Psoas muscle (tissue), 7 donors: ENCODE measurements at regions not wholly inside any gene's neighbourhood (a gene's known extent, or its start where the extent isn't known, plus 50 kb on each side); places are given as distances from the start of the nearest gene placed in this dataset.

ENCODE experiments used
- ATAC-seq, 4 donors: fragments of 200-7000 bp; cut with Tn5 transposase; one replicate each; pipeline ENCODE4 v1.9.1; 2020; ENCODE audit warnings: moderate library complexity in 3 of 4, mild to moderate bottlenecking in 2 of 4
- DNase-seq, 2 donors: peaks; one replicate each; pipeline ENCODE4 v3.0.0-alpha.2; 2020
- H3K27ac ChIP-seq: fragments of 200-600 bp; one replicate; pipeline ENCODE4 v1.8.0; 2022
- H3K27me3 ChIP-seq, 3 donors: fragments of 200-600 bp in 1 of 3; one replicate each; pipeline versions ENCODE4 v1.6.1 to v1.8.0; 2013 to 2022; ENCODE audit warnings: low read length in 2 of 3, mild to moderate bottlenecking in 2 of 3, moderate library complexity in 1 of 3; ENCODE audit not compliant: insufficient read depth in 3 of 3
- H3K36me3 ChIP-seq, 2 donors: fragments of 200-600 bp in 1 of 2; one replicate each; pipeline versions ENCODE4 v1.6.1 to v1.8.0; 2013 to 2022; ENCODE audit warnings: low read depth in 1 of 2, mild to moderate bottlenecking in 1 of 2, moderate library complexity in 1 of 2; ENCODE audit not compliant: insufficient read depth in 1 of 2
- H3K4me1 ChIP-seq: fragments of 200-600 bp; one replicate; pipeline ENCODE4 v1.8.0; 2022
- H3K4me3 ChIP-seq: fragments of 200-600 bp; one replicate; pipeline ENCODE4 v1.8.0; 2022; ENCODE audit warnings: mild to moderate bottlenecking
- H3K9me3 ChIP-seq: fragments of 200-600 bp; one replicate; pipeline ENCODE4 v1.8.0; 2022
- WGBS, 3 donors: extraction: QIAGEN DNeasy Blood & Tissue Kit; methylation state at CpG; one replicate each; pipeline versions ENCODE4 v1.1.6 to v1.1.7; 2013; 5-methylcytosine and 5-hydroxymethylcytosine counted together
- intact Hi-C, 2 donors: fragments of 100-400 bp; cut with DNase I; formaldehyde crosslinking; loops; one replicate each; pipeline versions ENCODE4 v1.11.0 to v1.14.2; 2022
- TF ChIP-seq, protein P1 (sequence below): fragments of 200-600 bp; IDR thresholded peaks from one replicate; pipeline ENCODE4 v1.8.0; 2022; ENCODE audit warnings: antibody characterized with exemption
- donor health status: healthy with polysubstance abuse.
- donor health status: DM: no; HTN: no; CAD: no; lungs with moderate emphysema.
- donor health status: Bipolar disorder and iron deficiency.
- donor health status: healthy.
- donor health status: DM: yes; HTN: yes; CAD: no.
- donor health status: DM: no; HTN: no; CAD: no.
- donor health status: DM: yes; HTN: yes; CAD: no.

DNA sequence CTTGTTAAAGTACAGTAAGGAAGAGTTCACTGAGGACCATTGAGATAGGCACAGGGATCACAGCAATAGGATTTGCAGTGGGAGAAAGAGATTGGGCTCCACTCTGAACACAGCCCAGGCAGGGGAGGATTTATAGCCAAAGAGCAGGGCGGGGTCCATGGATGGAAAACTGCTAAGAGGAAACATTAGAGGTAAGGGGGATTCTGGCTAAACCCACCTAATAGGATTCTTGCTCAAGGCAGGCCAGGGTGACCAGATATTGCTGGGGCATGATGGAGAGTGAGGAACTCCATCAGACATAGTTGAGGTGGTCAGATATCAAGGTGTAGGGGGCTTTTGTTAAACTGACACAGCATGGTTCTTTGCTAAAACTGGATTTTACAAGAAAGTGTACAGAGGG is 372.8 kb downstream of the NPHP4 start:
- TF ChIP-seq, protein P1, sequence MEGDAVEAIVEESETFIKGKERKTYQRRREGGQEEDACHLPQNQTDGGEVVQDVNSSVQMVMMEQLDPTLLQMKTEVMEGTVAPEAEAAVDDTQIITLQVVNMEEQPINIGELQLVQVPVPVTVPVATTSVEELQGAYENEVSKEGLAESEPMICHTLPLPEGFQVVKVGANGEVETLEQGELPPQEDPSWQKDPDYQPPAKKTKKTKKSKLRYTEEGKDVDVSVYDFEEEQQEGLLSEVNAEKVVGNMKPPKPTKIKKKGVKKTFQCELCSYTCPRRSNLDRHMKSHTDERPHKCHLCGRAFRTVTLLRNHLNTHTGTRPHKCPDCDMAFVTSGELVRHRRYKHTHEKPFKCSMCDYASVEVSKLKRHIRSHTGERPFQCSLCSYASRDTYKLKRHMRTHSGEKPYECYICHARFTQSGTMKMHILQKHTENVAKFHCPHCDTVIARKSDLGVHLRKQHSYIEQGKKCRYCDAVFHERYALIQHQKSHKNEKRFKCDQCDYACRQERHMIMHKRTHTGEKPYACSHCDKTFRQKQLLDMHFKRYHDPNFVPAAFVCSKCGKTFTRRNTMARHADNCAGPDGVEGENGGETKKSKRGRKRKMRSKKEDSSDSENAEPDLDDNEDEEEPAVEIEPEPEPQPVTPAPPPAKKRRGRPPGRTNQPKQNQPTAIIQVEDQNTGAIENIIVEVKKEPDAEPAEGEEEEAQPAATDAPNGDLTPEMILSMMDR, result no peak
- Histone ChIP-seq H3K36me3 (no peaks in the 10 kb centered on the region), H3K4me3 (no peak overlapping the region), H3K27me3 (peaks cover 0 to 20% (median 0%) of the 10 kb centered on the region in 3 donors), H3K9me3 (no peaks in the 10 kb centered on the region), H3K27ac (no peak overlapping the region), H3K4me1 (no peaks in the 10 kb centered on the region)
- 83 to 93% (median 92%) methylated on average over 1 of the region's 1 CpG for WGBS, 3 donors
- DNase-seq (no peak), ATAC-seq (no peak)
- intact Hi-C loops, result no loop called here

DNA sequence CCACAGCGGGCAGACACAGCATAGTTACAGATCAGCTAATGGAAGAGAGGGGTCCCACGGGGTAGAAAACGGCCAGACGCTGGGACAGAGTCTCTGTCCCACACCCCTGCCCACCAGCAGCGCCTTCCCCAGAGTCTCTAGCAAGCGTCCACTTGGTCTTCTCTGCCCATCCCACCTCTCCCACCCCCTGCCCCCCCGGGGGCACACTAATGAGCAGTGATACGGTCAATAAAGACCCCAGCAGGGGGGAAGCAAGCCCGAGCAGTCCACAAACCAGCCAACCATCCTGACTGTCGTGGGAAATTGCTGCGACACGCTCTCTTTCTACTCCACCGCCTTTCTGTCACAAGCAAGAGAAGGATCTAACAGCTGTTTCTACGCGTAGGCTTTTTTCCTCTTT is 374.7 kb downstream of the NPHP4 start:
- no peak for DNase-seq
- WGBS, 3 donors, result 20 to 24% (median 21%) methylated on average over 15 of the region's 15 CpGs
- TF ChIP-seq, protein P1, result no peak
- H3K4me3 ChIP-seq, result no peak overlapping the region
- intact Hi-C loops, result no loop called here
- H3K4me1 ChIP-seq, result no peaks in the 10 kb centered on the region
- no peaks in the 10 kb centered on the region for H3K9me3 ChIP-seq
- no peaks in the 10 kb centered on the region for H3K36me3 ChIP-seq
- H3K27ac ChIP-seq, result no peak overlapping the region
- peaks cover 0 to 28% (median 2%) of the 10 kb centered on the region in 3 donors for H3K27me3 ChIP-seq
- ATAC-seq, result no peak

DNA sequence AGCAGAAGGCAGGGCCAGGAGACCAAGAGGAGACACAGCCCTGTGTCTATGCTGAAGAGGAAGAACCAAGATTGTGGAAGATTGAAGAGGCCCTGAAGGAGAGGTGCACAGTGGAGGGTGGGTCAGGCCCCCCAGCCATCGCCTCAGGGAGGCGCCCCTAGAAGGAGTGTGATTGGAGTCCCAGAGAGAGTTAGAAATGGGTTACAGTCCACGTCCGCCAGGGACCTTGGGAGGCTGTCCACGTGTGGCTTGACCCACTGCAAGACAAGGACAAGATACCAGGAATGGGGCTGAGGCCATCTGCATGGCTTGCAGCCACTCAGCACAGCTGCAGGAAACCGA is 375.1 kb downstream of the NPHP4 start:
- H3K27me3 ChIP-seq, result peaks cover 0 to 28% (median 2%) of the 10 kb centered on the region in 3 donors
- DNase-seq (no peak), ATAC-seq (no peak)
- 36 to 47% (median 37%) methylated on average over 6 of the region's 6 CpGs for WGBS, 3 donors
- TF ChIP-seq, protein P1, result no peak
- H3K4me3 ChIP-seq, result no peak overlapping the region
- H3K27ac ChIP-seq, result no peak overlapping the region
- no peaks in the 10 kb centered on the region for H3K4me1 ChIP-seq
- no peaks in the 10 kb centered on the region for H3K36me3 ChIP-seq
- intact Hi-C loops, result no loop called here
- no peaks in the 10 kb centered on the region for H3K9me3 ChIP-seq

DNA sequence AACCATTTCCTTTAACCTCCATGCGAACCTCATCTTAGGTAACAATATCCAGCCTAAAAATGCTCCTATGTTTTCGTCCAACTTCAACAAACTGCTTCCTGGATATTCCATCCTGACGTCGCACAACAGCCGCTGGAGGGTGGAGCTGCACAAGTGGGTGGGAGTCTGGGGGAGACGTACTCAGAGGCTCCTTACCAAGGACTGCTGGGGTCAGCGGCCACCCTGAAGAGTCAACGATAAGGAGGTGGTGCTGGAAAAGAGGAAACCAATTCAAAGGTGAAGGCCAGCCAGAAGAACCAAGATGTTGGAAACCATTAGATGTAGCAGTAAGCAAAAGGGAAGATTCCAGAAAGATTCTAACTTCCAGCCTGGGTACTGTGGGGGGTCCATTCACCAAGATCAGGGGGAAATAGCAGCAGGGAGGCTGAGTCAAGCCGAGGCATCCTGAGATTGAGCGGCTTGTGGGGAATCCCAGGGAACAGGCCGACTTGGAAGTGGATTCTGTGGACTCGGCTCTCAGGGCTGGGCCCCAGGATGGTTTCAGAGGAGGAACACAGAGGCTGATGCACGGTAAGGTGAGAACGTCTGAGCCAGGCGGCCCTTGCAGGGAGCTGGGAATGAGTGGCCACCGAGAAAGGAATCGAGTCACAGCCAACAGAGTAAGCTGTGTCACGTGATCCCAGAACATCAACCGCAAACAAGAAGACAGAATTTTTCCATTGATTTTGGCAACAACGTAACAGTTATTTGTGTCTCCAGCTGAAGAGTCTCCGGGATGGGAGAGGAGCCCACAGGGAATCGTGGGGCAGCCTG is 375.7 kb downstream of the NPHP4 start:
- ATAC-seq (no peak), DNase-seq (no peak)
- H3K4me1 ChIP-seq, result no peaks in the 10 kb centered on the region
- WGBS, 3 donors, result 62 to 69% (median 66%) methylated on average over 22 of the region's 22 CpGs
- H3K36me3 ChIP-seq, result no peaks in the 10 kb centered on the region
- H3K9me3 ChIP-seq, result no peaks in the 10 kb centered on the region
- H3K4me3 ChIP-seq, result no peak overlapping the region
- no peak overlapping the region for H3K27ac ChIP-seq
- TF ChIP-seq, protein P1, result no peak
- intact Hi-C loops, result no loop called here
- H3K27me3 ChIP-seq, result peaks cover 0 to 28% (median 2%) of the 10 kb centered on the region in 3 donors

DNA sequence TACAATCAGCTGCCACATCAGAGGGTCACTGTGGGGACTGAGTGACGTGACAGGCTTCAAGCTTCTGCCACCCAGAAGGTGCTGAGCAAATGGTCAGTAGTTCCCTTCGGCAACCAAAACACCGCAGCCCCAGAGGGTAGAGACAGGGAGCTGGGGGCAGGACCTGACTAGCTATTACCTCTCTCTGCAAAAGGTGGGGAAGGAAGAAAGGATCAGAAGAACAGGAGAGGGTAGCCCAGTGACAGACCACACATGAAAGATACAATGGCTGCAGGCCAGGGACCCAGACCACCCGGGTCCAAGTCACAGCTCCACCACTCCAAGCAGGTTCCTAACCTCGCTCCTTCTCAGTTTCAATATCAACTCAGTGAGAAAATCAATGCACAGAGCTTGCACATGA is 377.1 kb downstream of the NPHP4 start:
- Histone ChIP-seq H3K27me3 (peaks cover 0 to 28% (median 2%) of the 10 kb centered on the region in 3 donors), H3K27ac (no peak overlapping the region), H3K9me3 (peaks cover 4% of the 10 kb centered on the region), H3K4me1 (no peaks in the 10 kb centered on the region), H3K36me3 (no peaks in the 10 kb centered on the region), H3K4me3 (no peak overlapping the region)
- ATAC-seq (no peak), DNase-seq (no peak)
- 60 to 76% (median 60%) methylated on average over 5 of the region's 5 CpGs for WGBS, 3 donors
- intact Hi-C loops, result no loop called here
- TF ChIP-seq, protein P1, result no peak
